ENCODE measurements at regions not wholly inside any gene's neighbourhood (a gene's known extent, or its start where the extent isn't known, plus 50 kb on each side); places are given as distances from the start of the nearest gene placed in this dataset.
"Not testable (repeated sequence)": the region's sequence is repeated elsewhere in the genome, so short reads cannot be mapped to it uniquely, and the experiment has no call there.

GRCh38 chrX:84870281-84870680, 133.4 kb upstream of the APOOL start:
- H3K27ac ChIP-seq (ENCODE audit: extremely low read depth, low read depth, low read length); H3K36me3 ChIP-seq (ENCODE audit: control insufficient read depth in 2 of 2, insufficient read depth in 1 of 2, low read length in 2 of 2); H3K9me3 ChIP-seq (ENCODE audit: control insufficient read depth, insufficient read depth, low read depth, low read length); H3K4me3 ChIP-seq (ENCODE audit: low read depth, low read length); CTCF ChIA-PET; POLR2A ChIA-PET; H3K4me1 ChIP-seq (ENCODE audit: control insufficient read depth, insufficient read depth, low read length): not testable (repeated sequence)
- TF ChIP-seq ZNF280D (tag by site-specific recombination; IDR thresholded peaks at IDR 0.05) (peak; percentile 61; the same call in 1 of the 2 replicates), ZNF146 (tag by site-specific recombination; IDR thresholded peaks at IDR 0.05) (peak; percentile 57; the same call in 1 of the 2 replicates)

GRCh38 chrX:84872160-84872771, 131.4 kb upstream of the APOOL start:
- POLR2A ChIA-PET; H3K27ac ChIP-seq (ENCODE audit: extremely low read depth, low read depth, low read length); H3K9me3 ChIP-seq (ENCODE audit: control insufficient read depth, insufficient read depth, low read depth, low read length); CTCF ChIA-PET; H3K4me1 ChIP-seq (ENCODE audit: control insufficient read depth, insufficient read depth, low read length); H3K36me3 ChIP-seq (ENCODE audit: control insufficient read depth in 2 of 2, insufficient read depth in 1 of 2, low read length in 2 of 2); H3K4me3 ChIP-seq (ENCODE audit: low read depth, low read length): not testable (repeated sequence)

- TF ChIP-seq ZNF426 (tag by site-specific recombination; IDR thresholded peaks at IDR 0.05), result no peak
- no peak for TF ChIP-seq ZNF571 (tag by site-specific recombination; IDR thresholded peaks at IDR 0.05)
- no peak for TF ChIP-seq ZNF548 (tag by site-specific recombination; IDR thresholded peaks at IDR 0.05)
- no peak for TF ChIP-seq ZNF292 (tag by site-specific recombination; IDR thresholded peaks at IDR 0.05; ENCODE audit: borderline replicate concordance, low read depth)
- no peak for TF ChIP-seq ZNF544 (tag by site-specific recombination; IDR thresholded peaks at IDR 0.05)
- no peak for TF ChIP-seq ZNF132 (tag by site-specific recombination; IDR thresholded peaks at IDR 0.05; ENCODE audit: borderline replicate concordance)
- H3K4me3 ChIP-seq (ENCODE audit: low read depth, low read length), result no peak overlapping the region
- no peak overlapping the region for H3K27ac ChIP-seq (ENCODE audit: extremely low read depth, low read depth, low read length)
- no peaks in the 10 kb centered on the region; the same call in 1 of the 2 replicates for H3K9me3 ChIP-seq (ENCODE audit: control insufficient read depth, insufficient read depth, low read depth, low read length)
- no peaks in the 10 kb centered on the region for H3K36me3 ChIP-seq (ENCODE audit: control insufficient read depth in 2 of 2, insufficient read depth in 1 of 2, low read length in 2 of 2)
- ChIA-PET CTCF (no interaction called here), POLR2A (no interaction called here)
- no peaks in the 10 kb centered on the region for H3K4me1 ChIP-seq (ENCODE audit: control insufficient read depth, insufficient read depth, low read length)
Measured at GRCh38 chrX:84873176-84873575, 130.5 kb upstream of the APOOL start.

- no peaks in the 10 kb centered on the region for H3K36me3 ChIP-seq (ENCODE audit: control insufficient read depth in 2 of 2, insufficient read depth in 1 of 2, low read length in 2 of 2)
- CTCF ChIA-PET, result no interaction called here
- TF ChIP-seq ZNF16 (tag by site-specific recombination; IDR thresholded peaks at IDR 0.05; ENCODE audit: low read depth), result no peak
- TF ChIP-seq ZNF366 (tag by site-specific recombination; conservative IDR thresholded peaks at IDR 0.05), result no peak
- TF ChIP-seq GLIS1 (tag by site-specific recombination; IDR thresholded peaks at IDR 0.05), result no peak
- no peak for TF ChIP-seq ZNF266 (tag by site-specific recombination; IDR thresholded peaks at IDR 0.05; ENCODE audit: low read depth)
- no peak for TF ChIP-seq ZNF292 (tag by site-specific recombination; IDR thresholded peaks at IDR 0.05; ENCODE audit: borderline replicate concordance, low read depth)
- TF ChIP-seq ZNF214 (tag by site-specific recombination; IDR thresholded peaks at IDR 0.05; ENCODE audit: borderline replicate concordance), result no peak
Measured at GRCh38 chrX:84876876-84877275, 126.8 kb upstream of the APOOL start.

More at GRCh38 chrX:84876876-84877275, 126.8 kb upstream of the APOOL start:
- no peak overlapping the region for H3K4me3 ChIP-seq (ENCODE audit: low read depth, low read length)
- no peaks in the 10 kb centered on the region for H3K4me1 ChIP-seq (ENCODE audit: control insufficient read depth, insufficient read depth, low read length)
- POLR2A ChIA-PET, result no interaction called here
- H3K27ac ChIP-seq (ENCODE audit: extremely low read depth, low read depth, low read length), result no peak overlapping the region
- no peaks in the 10 kb centered on the region; the same call in 1 of the 2 replicates for H3K9me3 ChIP-seq (ENCODE audit: control insufficient read depth, insufficient read depth, low read depth, low read length)
